NCI-H146 treated with DMSO at 0.1 percent for 48 hours (cell line): ENCODE measurements at regions not wholly inside any gene's neighbourhood (a gene's known extent, or its start where the extent isn't known, plus 50 kb on each side); places are given as distances from the start of the nearest gene placed in this dataset.
A peak's percentile ranks its signal among the peaks of the same experiment; 100 is the strongest.
"Not testable (repeated sequence)": the region's sequence is repeated elsewhere in the genome, so short reads cannot be mapped to it uniquely, and the experiment has no call there.

Source experiments
- DNase-seq: peaks from one replicate; lab custom pipeline; 2025; ENCODE audit not compliant: unreplicated experiment; lab: John Stamatoyannopoulos, UW

DNA sequence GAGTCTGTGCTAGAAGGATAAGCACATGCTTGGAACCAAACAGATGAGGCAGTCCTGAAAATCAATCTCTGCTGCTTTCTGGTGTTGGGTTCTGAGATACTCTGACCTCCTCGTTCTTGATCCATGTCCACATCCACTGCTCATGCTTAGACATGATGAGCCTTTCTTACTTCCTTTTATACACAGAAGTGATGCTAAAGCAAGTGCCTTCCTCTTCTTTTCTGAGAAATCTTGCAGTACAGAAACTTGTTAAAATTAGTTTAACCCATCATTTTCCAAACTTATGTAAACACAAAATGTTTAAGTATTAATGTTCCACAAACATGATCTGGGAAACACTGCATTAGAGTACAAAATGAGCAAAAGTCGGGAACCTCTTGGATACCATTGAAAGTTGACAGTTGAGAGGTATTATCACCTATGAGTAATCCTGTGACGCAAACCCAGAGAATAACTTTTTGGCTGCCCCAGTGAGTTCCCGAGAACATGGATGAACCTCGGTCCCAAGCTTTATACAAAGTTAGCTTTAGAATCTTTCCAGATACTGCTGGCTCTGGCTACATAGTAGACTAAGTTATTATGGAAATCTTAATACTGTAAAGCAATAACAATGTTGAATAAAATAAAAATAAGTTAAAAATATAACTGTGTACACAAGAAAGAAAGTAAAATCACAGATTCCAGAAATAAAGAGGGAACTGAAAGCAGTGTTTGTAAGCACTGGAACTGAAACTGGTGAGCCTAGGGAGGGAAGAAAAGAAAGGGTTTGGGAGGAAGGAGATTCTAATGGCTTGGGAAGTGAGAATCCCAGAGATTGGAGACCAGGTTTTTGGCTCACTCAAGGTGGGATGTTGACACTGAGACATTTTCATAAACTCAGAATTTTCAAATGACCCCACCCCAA lies 429.3 kb upstream of the RUNX1 start:
- no peak for DNase-seq

DNA sequence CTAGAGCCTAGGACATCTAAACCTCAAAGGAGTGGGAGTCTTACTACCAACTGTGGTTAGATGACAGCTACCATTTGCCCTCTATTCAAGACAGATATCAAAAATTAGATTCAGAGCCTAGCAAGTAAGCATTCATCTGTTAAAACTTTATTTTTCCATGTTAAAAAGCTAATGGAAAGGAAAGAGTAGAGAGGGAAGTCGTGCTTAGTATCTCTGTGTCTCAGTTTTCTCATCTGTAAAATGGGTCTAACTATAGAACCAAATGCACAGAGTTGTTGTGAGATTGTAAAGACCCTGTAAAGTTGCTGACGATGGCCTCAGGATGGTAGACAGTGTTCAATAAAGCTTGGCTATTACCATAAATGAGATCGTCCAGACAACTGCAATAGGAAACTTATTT lies 428.5 kb upstream of the RUNX1 start:
- DNase-seq, result no peak

DNA sequence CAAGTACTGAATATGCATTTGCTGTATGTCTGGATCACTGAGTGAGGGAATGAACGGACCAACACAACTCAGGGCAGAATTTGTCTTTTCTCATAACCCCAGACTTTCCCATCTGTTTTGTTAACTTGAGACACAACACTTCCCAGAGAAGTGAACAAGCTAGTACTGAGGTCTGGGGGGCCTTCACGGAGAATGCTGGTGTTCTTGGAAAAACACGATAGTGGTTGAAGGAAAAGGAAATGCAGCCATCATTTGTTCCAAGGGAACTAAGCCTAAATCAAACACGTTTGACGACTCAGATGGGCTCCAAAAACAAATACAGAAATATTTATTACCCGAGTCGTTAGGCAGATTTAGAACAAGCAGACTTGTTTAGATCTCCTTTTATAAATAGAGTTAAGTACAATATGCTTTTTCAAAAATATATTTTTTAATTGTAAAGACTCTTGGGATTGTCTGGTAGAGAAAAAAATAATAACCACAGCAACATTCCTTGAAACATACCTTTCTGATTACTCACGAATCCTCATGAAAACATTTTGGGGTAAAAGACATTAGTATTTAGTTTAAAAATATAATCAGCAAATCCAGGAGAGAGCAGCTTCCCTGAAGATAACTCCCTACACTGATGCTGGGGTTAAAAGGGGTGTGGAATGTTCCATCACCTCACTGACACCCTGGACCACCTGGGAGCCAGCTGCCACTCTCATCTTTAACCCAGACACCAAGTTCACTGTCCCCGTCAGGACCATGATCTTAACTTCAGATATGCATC lies 427.7 kb upstream of the RUNX1 start:
- no peak for DNase-seq

DNA sequence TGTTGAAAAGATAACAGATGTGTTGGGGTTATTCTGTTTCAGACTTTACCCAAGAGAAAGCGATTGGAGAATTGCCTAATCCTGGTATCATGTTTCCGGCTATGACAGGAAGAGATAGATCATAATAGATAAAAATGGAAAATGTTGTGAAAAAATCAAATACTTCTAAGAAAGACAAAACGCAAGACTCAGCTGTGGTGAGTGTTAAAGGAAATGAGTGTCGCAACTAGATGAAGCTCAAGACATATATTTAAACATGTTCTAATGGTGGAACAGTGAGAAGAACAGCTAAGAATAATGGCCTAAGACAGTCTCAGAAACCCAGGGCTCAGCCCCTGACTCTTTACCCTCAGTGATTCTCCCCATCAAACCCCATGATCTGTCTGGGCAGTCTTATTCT lies 426.7 kb upstream of the RUNX1 start:
- DNase-seq, result no peak

DNA sequence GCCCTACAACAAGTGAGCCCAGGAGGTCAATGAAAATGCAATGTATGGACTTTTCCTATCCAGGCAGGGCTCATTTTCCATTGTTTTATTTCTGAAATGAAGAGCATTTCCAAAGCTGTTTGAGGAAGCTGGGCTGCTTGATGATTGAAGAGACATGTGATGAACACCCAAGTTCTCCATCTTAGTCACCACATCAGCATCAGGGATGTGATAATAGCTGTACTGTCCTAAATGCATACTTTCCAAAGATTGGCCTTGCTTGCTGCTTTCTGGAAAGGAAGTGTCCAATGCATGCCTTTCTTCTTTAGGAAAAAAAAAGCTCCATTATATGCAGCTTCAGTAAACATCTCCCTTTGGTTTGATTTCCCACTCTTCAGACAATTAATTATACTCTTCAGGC lies 425.9 kb upstream of the RUNX1 start:
- DNase-seq, result no peak

DNA sequence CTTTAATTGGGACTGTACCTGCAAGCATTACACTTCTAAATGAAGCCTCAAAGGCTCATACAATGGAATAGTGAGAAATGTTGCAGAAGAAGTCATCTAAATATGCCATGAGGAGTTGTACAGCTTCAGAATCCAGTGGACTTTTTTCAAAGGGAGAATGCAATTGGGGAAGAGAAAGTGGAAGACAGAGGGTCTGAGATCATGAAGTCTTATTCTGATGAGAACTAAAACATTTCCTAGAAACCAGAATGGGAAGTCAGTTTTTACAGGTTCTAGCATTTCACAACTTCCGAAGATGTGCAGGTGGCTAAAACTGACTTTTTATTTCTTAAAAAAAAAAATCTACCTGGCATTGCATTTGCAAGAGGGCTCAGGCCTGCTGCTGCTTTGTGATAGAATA lies 424.4 kb upstream of the RUNX1 start:
- DNase-seq, result no peak

DNA sequence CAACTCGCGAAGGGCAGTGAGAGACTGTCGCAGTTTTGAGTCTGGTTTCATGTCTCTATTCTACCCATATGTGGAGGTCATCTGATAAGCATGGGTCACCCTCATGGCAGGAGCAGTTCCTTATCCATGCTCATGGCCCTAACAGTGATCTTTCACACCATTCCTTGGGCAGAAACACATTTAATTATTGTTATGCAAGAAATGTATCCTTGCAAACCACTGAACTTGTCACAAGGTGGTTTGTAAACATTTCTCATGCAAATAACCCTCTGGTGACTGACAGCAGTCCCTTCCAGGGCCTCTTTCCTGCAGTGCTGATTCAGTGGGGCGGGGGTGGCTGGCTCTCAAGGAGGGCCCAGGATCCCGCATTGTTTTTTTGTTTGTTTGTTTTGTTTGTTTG lies 421.4 kb upstream of the RUNX1 start:
- DNase-seq, result no peak

DNA sequence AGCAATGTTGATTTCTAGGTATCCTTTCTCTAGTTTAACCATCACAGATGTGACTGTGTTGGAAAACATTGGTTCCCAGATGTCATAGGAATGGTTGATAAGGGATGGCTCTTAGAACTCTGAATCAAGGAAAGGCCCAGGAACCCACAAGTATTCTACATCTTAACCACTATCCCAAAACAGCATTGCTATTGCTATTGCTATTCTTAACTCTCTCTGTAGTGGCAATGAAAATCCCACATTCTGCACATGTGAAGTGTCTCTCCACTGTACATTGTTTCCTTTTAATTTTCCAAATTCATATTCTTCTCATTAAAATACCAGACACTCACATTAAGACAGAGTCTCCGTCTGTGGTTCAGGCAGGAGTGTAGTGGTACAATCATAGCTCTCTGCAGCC lies 420.4 kb upstream of the RUNX1 start:
- DNase-seq, result no peak

DNA sequence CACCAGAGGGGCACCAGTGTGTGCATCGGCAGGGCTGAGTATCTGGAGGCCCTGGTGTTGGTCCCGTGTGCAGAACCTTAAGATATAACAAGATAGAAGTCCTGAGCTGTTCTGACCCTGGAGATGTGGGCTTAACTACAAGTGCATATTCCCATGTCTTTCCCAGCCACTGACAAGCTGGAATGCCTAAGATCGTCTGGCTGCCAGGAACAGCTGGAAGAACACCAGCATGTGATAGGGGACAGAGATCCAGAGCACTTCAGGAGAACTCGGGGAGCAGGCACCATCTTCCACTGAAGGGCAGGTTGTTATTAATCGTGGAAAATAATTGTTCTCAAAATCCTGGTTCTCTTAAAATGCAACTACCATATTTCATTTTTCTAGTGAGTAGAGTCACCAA lies 419.9 kb upstream of the RUNX1 start:
- DNase-seq, result no peak

DNA sequence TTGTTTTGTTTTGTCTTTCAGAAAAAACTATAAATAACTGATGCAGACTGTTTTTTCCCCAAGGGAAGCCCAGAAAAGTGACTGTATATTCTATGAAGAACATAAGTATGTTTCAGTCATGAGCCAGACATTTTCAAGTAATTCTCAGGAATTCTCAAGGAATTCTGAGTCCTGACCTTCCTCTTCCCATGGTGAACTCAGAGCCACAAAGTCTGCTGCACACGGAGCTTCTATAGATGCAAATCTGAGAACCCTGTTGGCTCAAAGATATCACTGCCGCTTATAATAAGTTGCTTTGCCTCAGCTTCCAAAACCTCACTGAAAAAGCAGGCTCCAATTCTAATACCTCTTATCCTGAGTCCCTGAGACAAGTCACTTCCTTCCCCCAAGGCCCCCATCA lies 418.5 kb upstream of the RUNX1 start:
- no peak for DNase-seq

DNA sequence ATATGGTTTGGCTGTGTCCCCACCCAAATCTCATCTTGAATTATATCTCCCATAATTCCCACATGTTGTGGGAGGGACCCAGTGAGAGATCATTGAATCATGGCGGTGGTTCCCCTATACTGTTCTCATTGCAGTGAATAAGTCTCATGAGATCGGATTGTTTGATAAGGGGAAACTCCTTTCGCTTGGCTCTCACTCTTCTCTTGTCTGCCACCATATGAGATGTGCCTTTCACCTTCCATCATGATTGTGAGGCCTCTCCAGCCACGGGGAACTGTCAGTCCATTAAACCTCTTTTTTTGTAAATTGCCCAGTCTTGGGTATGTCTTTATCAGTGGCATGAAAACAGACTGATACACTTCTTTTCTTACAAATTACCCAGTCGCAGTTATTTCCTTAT lies 417.6 kb upstream of the RUNX1 start:
- DNase-seq, result not testable (repeated sequence)

DNA sequence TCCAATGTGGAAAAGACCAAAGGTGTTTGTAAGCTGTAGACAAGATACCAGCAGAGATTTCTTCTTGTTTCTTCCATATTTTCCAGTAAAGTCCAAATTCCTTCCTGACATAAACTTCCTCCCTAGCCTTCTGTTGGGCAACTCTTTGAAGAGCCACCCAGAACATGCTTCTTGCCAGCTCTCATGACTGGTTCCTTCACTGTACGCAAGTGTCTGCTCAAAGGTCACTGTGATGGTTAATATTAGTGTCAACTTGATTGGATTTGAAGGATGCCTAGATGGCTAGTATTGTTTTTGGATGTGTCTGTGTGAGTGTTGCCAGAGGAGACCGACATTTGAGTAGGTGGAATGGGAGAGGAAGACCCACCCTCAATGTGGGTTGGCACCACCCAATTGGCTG lies 416.6 kb upstream of the RUNX1 start:
- DNase-seq, result no peak

DNA sequence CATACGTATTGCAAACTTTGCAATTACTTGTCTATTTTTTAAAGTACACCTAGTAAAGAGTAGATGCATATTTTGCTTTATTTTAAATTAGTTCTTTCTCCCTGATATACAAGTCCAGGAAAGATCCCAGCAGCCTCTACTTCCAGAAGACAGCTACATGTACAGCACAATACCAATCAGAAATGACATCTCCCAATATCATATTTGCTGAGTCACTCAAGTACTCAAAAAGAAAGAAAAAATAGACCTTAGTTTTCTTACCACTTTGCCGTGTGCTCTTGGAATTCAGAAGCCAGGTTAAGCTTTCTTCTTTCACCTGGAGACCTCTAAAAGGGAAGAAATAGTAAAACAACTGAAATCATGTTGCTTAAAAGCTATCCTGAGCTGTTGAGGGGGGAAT lies 412.6 kb upstream of the RUNX1 start:
- no peak for DNase-seq

DNA sequence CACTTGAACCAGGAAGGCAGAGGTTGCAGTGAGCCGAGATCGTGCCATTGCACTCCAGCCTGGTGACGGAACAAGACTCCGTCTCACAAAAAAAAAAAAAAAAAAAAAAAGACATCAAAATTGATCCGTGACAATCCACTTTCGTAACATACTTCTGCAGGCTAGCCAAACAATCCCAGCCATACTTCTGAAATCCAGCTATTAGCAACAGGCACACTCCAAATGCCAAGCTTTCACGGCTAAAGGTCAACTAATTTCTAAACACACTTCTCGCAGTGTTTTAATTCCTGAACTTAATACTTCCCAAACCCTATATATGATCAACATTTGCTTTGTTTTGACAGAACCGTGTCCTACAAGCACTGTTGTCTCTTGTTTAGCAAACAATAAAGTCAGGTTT lies 411.3 kb upstream of the RUNX1 start:
- no peak for DNase-seq

DNA sequence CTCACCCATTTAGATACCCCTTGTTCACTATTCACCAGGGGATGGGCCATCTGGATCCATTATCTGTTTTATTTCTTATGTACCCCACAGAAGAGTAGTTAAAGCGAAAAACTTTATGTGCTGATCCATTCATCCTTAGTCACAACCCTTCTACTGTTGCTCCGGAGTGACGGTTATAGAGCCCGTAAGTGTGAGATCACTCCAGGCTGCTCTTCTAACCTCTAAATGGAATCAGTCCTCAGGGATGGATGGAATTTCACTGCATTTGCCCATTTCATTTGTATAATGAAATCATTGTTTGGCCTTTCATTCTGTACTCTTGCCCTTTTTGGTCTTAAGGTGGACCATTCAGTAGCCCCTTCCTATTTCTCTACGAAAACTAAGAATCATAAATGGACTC lies 409.3 kb upstream of the RUNX1 start:
- DNase-seq, result no peak

DNA sequence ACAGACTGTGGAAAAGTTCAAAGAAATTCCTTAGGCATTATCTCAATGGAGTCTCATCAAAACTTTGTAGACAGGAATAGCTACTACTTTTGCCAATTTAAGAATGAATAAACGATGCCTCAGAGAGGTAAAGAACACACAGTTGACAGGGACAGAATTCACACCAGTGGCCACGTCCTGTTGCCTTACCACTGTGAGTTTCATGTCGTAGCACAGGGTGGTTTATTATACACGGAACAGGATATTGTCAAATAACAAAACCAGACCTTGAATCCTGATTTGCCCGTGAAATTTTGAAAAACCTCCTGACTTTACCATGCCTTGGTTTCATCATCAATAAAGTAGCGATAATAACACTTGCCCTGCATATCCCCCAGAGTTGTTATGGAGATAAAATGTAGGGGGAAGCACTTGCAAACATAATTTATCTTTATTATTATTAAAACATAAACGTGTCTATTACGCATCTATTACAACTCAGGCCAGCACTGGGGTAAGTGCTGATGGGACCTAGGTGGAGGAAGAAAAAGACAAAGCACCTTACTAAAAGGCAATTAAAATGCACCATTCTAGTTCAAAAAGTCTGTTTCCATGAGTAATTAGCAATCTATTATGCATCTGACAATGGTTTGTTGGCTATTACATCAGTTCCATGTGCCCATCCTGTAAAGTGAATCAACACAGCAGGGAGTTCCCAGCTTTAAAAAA lies 408.1 kb upstream of the RUNX1 start:
- peak; percentile 23 for DNase-seq

DNA sequence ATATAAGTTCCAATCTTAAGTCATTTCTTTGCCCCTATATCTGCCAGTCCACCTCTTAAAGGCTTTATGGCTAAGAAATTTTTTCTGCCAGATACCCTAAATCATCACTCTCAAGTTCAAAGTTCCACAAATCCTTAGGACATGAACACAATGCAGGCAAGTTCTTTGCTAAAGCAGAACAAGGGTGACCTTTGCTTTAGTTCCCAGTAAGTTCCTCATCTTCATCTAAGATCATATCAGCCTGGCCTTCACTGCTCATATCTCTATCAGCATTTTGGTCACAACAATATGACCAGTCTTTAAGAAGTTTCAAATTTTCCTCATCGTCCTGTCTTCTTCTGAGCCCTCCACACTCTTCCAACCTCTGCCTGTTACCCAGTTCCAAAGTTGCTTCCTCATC lies 402.2 kb upstream of the RUNX1 start:
- no peak for DNase-seq

DNA sequence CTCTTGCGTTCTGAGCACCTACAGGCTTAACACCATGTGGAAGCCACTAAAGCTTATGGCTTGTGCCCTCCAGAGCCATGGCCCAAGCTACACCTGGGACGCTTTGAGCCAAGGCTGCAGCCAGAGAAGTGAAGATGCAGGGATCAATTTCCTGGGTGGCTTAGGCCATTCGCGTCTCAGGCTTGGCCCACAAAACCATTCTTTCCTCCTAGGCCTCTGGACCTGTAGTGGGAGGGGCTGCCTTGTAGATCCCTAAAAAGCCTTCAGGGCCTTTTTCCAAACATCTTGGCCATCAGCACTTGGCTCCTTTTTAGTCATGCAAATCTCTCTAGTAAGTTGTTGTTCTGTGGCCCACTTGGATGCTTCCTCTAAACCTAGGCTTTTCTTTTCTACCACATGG lies 401.7 kb upstream of the RUNX1 start:
- no peak for DNase-seq

DNA sequence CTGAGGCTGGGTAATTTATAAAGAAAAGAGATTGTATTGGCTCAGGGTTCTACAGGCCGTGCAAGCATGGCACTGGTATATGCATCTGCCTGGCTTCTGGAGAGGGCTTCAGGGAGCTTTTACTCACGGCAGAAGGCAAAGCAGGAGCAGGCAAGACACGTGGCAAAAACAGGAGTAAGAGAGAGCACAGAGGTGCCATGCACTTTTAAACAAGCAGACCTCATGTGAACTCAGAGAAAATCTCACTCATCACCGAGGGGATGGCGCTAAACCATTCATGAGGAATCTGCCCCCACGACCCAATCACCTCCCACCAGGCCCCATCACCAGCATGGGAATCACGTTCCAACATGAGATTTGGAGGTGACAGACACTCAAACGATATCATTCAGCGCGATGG lies 400.7 kb upstream of the RUNX1 start:
- no peak for DNase-seq

DNA sequence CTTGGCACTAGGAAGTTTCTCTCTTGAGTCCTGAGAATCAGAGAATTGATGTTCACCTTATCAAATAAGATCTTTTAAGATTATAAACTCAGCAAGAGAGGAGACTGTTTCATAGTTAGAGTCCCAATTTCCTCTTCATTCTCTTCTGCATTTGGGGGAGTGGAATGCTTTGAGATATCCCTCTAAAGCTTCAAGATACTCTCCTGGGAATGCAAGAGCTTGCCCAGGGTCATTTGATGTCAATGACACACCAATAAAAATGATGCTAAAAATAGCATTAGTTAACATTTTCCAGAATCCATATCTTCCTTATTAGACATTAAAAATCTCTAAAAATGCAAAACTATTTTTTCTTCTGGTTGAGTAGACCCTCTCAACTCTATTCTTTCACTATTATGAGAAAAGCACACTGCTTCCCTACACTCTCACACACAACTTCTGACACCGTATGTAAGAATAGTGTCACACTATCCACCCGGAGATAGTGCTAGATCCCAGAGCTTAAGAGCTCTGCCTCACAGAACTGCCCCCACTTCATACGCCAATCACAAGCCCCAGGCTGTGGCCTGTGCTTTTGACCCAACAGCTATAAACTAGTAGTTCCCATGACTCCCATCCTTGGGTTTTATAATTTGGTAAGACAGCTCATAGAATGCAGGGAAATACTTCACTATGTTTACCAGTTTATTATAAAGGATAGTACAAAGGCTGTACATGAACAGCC lies 399.9 kb upstream of the RUNX1 start:
- DNase-seq, result no peak

DNA sequence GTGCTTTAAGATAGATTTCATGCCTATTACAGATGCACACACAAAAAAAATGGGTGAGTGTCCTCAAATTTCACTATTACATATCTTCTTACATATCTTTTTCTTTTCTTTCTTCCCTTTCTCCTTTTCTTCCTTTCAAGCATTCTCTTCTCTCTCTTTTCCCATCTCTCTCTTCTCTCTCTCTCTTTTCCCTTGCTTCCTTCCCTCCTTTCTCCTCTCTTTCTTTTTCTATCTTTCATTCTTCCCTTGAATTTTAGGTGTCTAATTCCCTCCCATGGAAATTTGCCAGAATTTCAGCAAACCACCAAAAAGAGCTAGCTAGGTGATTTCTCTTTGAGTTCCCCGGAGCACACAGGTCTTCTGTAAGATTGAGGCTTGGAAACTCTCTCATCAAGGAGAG lies 395.3 kb upstream of the RUNX1 start:
- DNase-seq, result no peak
